ENCODE measurements at regions not wholly inside any gene's neighbourhood (a gene's known extent, or its start where the extent isn't known, plus 50 kb on each side); places are given as distances from the start of the nearest gene placed in this dataset.

DNA sequence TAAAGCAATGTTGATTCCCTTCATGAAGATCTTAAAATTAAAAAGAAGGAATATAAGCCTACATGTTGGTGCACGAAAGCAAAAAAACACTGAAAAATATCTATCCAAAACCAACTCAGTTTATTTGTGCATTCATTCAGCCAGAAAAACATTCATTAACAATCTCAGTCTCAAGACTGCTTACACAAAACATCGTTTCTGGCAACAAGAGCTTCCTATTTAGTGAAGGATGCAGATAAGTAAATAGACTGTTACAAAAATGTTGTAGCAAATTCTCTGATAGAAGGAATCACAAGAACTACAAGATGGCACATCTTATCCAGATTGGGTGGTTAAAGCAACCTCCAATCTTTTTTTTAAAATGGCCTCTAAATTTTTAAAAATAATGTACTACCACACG is 69.7 kb upstream of the DCN start:
- TF ChIP-seq, protein P1, sequence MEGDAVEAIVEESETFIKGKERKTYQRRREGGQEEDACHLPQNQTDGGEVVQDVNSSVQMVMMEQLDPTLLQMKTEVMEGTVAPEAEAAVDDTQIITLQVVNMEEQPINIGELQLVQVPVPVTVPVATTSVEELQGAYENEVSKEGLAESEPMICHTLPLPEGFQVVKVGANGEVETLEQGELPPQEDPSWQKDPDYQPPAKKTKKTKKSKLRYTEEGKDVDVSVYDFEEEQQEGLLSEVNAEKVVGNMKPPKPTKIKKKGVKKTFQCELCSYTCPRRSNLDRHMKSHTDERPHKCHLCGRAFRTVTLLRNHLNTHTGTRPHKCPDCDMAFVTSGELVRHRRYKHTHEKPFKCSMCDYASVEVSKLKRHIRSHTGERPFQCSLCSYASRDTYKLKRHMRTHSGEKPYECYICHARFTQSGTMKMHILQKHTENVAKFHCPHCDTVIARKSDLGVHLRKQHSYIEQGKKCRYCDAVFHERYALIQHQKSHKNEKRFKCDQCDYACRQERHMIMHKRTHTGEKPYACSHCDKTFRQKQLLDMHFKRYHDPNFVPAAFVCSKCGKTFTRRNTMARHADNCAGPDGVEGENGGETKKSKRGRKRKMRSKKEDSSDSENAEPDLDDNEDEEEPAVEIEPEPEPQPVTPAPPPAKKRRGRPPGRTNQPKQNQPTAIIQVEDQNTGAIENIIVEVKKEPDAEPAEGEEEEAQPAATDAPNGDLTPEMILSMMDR (IDR thresholded peaks at IDR 0.05; ENCODE audit: low read depth, low read length, missing input control) = no peak
- TF ChIP-seq SP1 (IDR thresholded peaks at IDR 0.05) = no peak
- TF ChIP-seq RAD21 (IDR thresholded peaks at IDR 0.05) = no peak
- TF ChIP-seq, protein P2, sequence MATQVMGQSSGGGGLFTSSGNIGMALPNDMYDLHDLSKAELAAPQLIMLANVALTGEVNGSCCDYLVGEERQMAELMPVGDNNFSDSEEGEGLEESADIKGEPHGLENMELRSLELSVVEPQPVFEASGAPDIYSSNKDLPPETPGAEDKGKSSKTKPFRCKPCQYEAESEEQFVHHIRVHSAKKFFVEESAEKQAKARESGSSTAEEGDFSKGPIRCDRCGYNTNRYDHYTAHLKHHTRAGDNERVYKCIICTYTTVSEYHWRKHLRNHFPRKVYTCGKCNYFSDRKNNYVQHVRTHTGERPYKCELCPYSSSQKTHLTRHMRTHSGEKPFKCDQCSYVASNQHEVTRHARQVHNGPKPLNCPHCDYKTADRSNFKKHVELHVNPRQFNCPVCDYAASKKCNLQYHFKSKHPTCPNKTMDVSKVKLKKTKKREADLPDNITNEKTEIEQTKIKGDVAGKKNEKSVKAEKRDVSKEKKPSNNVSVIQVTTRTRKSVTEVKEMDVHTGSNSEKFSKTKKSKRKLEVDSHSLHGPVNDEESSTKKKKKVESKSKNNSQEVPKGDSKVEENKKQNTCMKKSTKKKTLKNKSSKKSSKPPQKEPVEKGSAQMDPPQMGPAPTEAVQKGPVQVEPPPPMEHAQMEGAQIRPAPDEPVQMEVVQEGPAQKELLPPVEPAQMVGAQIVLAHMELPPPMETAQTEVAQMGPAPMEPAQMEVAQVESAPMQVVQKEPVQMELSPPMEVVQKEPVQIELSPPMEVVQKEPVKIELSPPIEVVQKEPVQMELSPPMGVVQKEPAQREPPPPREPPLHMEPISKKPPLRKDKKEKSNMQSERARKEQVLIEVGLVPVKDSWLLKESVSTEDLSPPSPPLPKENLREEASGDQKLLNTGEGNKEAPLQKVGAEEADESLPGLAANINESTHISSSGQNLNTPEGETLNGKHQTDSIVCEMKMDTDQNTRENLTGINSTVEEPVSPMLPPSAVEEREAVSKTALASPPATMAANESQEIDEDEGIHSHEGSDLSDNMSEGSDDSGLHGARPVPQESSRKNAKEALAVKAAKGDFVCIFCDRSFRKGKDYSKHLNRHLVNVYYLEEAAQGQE (IDR thresholded peaks at IDR 0.05) = no peak
- TF ChIP-seq TAF1 (conservative IDR thresholded peaks at IDR 0.05) = no peak
- no peak for TF ChIP-seq FOXA1 (IDR thresholded peaks at IDR 0.05)
- TF ChIP-seq, protein P3, sequence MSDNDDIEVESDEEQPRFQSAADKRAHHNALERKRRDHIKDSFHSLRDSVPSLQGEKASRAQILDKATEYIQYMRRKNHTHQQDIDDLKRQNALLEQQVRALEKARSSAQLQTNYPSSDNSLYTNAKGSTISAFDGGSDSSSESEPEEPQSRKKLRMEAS (IDR thresholded peaks at IDR 0.05) = no peak
- TF ChIP-seq, protein P4, sequence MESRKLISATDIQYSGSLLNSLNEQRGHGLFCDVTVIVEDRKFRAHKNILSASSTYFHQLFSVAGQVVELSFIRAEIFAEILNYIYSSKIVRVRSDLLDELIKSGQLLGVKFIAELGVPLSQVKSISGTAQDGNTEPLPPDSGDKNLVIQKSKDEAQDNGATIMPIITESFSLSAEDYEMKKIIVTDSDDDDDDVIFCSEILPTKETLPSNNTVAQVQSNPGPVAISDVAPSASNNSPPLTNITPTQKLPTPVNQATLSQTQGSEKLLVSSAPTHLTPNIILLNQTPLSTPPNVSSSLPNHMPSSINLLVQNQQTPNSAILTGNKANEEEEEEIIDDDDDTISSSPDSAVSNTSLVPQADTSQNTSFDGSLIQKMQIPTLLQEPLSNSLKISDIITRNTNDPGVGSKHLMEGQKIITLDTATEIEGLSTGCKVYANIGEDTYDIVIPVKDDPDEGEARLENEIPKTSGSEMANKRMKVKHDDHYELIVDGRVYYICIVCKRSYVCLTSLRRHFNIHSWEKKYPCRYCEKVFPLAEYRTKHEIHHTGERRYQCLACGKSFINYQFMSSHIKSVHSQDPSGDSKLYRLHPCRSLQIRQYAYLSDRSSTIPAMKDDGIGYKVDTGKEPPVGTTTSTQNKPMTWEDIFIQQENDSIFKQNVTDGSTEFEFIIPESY (IDR thresholded peaks at IDR 0.05) = no peak
- no peak for TF ChIP-seq JUND (IDR thresholded peaks at IDR 0.05)
- no peak for TF ChIP-seq YY1 (IDR thresholded peaks at IDR 0.05)

All from liver (tissue), 3 donors.